ENCODE measurements at regions not wholly inside any gene's neighbourhood (a gene's known extent, or its start where the extent isn't known, plus 50 kb on each side); places are given as distances from the start of the nearest gene placed in this dataset.

DNA sequence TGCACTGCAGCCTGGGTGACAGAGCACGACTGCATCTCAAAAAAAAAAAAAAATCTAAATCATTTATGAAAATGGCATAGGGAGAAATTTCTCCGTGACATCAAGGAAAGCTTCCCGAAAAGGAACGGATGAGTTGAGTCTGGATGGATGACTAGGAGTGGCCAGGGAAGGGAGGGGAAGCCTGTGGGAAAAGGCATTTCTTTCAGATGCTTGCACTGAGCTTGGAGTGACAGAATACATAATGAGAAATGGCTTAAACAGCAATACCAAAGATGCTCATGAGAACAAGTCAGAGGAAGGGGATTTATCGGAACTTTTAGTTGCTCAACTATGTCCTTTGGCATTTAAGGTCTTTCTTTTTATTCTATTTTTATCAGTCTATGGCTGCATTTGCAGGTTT is 1369.2 kb upstream of the TMEM132C start (continued):
- no peak for TF ChIP-seq EZH2 (IDR thresholded peaks at IDR 0.05; ENCODE audit: low read depth, unreplicated experiment)
- TF ChIP-seq ZNF114 (CRISPR knock-in tag; IDR thresholded peaks at IDR 0.05) = no peak
- TF ChIP-seq, protein P1, sequence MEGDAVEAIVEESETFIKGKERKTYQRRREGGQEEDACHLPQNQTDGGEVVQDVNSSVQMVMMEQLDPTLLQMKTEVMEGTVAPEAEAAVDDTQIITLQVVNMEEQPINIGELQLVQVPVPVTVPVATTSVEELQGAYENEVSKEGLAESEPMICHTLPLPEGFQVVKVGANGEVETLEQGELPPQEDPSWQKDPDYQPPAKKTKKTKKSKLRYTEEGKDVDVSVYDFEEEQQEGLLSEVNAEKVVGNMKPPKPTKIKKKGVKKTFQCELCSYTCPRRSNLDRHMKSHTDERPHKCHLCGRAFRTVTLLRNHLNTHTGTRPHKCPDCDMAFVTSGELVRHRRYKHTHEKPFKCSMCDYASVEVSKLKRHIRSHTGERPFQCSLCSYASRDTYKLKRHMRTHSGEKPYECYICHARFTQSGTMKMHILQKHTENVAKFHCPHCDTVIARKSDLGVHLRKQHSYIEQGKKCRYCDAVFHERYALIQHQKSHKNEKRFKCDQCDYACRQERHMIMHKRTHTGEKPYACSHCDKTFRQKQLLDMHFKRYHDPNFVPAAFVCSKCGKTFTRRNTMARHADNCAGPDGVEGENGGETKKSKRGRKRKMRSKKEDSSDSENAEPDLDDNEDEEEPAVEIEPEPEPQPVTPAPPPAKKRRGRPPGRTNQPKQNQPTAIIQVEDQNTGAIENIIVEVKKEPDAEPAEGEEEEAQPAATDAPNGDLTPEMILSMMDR (conservative IDR thresholded peaks at IDR 0.05; ENCODE audit: low read depth in 2 of 2) = no peak

GRCh38 chr12:126898562-126898961 is 1368.4 kb upstream of the TMEM132C start:
- Mint-ChIP-seq H3K27ac (no peak overlapping the region), H3K4me1 (no peaks in the 10 kb centered on the region), H3K4me3 (no peak overlapping the region), H3K27me3 (ENCODE audit: insufficient read depth, low read depth, poor library complexity) (peaks cover 4% of the 10 kb centered on the region), H3K9me3 (peaks cover 93% of the 10 kb centered on the region), H3K36me3 (ENCODE audit: low read depth) (peaks cover 47% of the 10 kb centered on the region)
- H3K9me2 ChIP-seq (ENCODE audit: insufficient read depth) = 0 out of 2 replicates have a peak, but pooled peaks cover 5% of the 10 kb centered on the region
- H4K20me1 ChIP-seq (replicated peaks; ENCODE audit: insufficient read depth) = no peaks in the 10 kb centered on the region
- H2AFZ ChIP-seq = no peak overlapping the region
- no peak overlapping the region for H3K4me3 ChIP-seq
- no peaks in the 10 kb centered on the region for H3K36me3 ChIP-seq (ENCODE audit: insufficient read depth)
- ATAC-seq (no peak), DNase-seq (ENCODE audit: low spot score) (no peak)
- no peak overlapping the region for H3K4me2 ChIP-seq
- TF ChIP-seq, protein P2, sequence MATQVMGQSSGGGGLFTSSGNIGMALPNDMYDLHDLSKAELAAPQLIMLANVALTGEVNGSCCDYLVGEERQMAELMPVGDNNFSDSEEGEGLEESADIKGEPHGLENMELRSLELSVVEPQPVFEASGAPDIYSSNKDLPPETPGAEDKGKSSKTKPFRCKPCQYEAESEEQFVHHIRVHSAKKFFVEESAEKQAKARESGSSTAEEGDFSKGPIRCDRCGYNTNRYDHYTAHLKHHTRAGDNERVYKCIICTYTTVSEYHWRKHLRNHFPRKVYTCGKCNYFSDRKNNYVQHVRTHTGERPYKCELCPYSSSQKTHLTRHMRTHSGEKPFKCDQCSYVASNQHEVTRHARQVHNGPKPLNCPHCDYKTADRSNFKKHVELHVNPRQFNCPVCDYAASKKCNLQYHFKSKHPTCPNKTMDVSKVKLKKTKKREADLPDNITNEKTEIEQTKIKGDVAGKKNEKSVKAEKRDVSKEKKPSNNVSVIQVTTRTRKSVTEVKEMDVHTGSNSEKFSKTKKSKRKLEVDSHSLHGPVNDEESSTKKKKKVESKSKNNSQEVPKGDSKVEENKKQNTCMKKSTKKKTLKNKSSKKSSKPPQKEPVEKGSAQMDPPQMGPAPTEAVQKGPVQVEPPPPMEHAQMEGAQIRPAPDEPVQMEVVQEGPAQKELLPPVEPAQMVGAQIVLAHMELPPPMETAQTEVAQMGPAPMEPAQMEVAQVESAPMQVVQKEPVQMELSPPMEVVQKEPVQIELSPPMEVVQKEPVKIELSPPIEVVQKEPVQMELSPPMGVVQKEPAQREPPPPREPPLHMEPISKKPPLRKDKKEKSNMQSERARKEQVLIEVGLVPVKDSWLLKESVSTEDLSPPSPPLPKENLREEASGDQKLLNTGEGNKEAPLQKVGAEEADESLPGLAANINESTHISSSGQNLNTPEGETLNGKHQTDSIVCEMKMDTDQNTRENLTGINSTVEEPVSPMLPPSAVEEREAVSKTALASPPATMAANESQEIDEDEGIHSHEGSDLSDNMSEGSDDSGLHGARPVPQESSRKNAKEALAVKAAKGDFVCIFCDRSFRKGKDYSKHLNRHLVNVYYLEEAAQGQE (IDR thresholded peaks at IDR 0.05; ENCODE audit: unreplicated experiment) = no peak
- TF ChIP-seq EZH2 (IDR thresholded peaks at IDR 0.05; ENCODE audit: low read depth, unreplicated experiment) = no peak
- TF ChIP-seq, protein P3, sequence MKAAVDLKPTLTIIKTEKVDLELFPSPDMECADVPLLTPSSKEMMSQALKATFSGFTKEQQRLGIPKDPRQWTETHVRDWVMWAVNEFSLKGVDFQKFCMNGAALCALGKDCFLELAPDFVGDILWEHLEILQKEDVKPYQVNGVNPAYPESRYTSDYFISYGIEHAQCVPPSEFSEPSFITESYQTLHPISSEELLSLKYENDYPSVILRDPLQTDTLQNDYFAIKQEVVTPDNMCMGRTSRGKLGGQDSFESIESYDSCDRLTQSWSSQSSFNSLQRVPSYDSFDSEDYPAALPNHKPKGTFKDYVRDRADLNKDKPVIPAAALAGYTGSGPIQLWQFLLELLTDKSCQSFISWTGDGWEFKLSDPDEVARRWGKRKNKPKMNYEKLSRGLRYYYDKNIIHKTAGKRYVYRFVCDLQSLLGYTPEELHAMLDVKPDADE (IDR thresholded peaks at IDR 0.05) = no peak
- TF ChIP-seq ZNF462 (CRISPR knock-in tag; IDR thresholded peaks at IDR 0.05) = no peak
- TF ChIP-seq CREB1 (CRISPR knock-in tag; IDR thresholded peaks at IDR 0.05; ENCODE audit: low read depth) = no peak
- no peak for TF ChIP-seq NANOG (IDR thresholded peaks at IDR 0.05; ENCODE audit: borderline replicate concordance)
- no peaks in the 10 kb centered on the region for H3K27me3 ChIP-seq (ENCODE audit: insufficient read depth)
- no peaks in the 10 kb centered on the region for H3F3A ChIP-seq (replicated peaks; ENCODE audit: low read depth)
- H3K27ac ChIP-seq (ENCODE audit: low read depth) = no peak overlapping the region
- no peaks in the 10 kb centered on the region for H3K79me2 ChIP-seq (replicated peaks; ENCODE audit: insufficient read depth)
- peaks cover 20% of the 10 kb centered on the region for H3K4me1 ChIP-seq (ENCODE audit: insufficient read depth)
